ENCODE measurements at regions not wholly inside any gene's neighbourhood (a gene's known extent, or its start where the extent isn't known, plus 50 kb on each side); places are given as distances from the start of the nearest gene placed in this dataset.
"Not testable (repeated sequence)": the region's sequence is repeated elsewhere in the genome, so short reads cannot be mapped to it uniquely, and the experiment has no call there.

- DNase-seq (ENCODE audit: low spot score) = not testable (repeated sequence)
Measured at GRCh38 chr10:62928763-62929162, 112.6 kb upstream of the EGR2 start.

- no peak for DNase-seq (ENCODE audit: low spot score)
Measured at GRCh38 chr10:62926407-62926806, 110.2 kb upstream of the EGR2 start.

- DNase-seq (ENCODE audit: low spot score) = peak; percentile 64
Measured at GRCh38 chr10:62924344-62924748, 108.2 kb upstream of the EGR2 start.

GRCh38 chr10:62919776-62920175 is 103.6 kb upstream of the EGR2 start:
- DNase-seq (ENCODE audit: low spot score) = no peak

GRCh38 chr10:62917475-62918238 is 101.5 kb upstream of the EGR2 start:
- DNase-seq (ENCODE audit: low spot score) = no peak

GRCh38 chr10:62916141-62916603 is 100.0 kb upstream of the EGR2 start:
- DNase-seq (ENCODE audit: low spot score) = no peak

- no peak for DNase-seq (ENCODE audit: low spot score)
Measured at GRCh38 chr10:62915158-62915557, 99.0 kb upstream of the EGR2 start.

- no peak for DNase-seq (ENCODE audit: low spot score)
Measured at GRCh38 chr10:62912086-62912485, 95.9 kb upstream of the EGR2 start.

GRCh38 chr10:62911210-62911963 is 95.2 kb upstream of the EGR2 start:
- DNase-seq (ENCODE audit: low spot score) = peak; percentile 58

GRCh38 chr10:62907470-62908212 is 91.5 kb upstream of the EGR2 start:
- DNase-seq (ENCODE audit: low spot score) = no peak

GRCh38 chr10:62904281-62904875 is 88.2 kb upstream of the EGR2 start:
- DNase-seq (ENCODE audit: low spot score) = no peak

- DNase-seq (ENCODE audit: low spot score) = no peak
Measured at GRCh38 chr10:62903828-62904227, 87.7 kb upstream of the EGR2 start.

GRCh38 chr10:62900829-62901571 is 84.8 kb upstream of the EGR2 start:
- no peak for DNase-seq (ENCODE audit: low spot score)

- no peak for DNase-seq (ENCODE audit: low spot score)
Measured at GRCh38 chr10:62899311-62899710, 83.1 kb upstream of the EGR2 start.

GRCh38 chr10:62895063-62895462 is 78.9 kb upstream of the EGR2 start:
- no peak for DNase-seq (ENCODE audit: low spot score)

- DNase-seq (ENCODE audit: low spot score) = no peak
Measured at GRCh38 chr10:62894156-62894555, 78.0 kb upstream of the EGR2 start.

- DNase-seq (ENCODE audit: low spot score) = no peak
Measured at GRCh38 chr10:62893036-62893435, 76.9 kb upstream of the EGR2 start.

GRCh38 chr10:62890395-62890794 is 74.2 kb upstream of the EGR2 start:
- no peak for DNase-seq (ENCODE audit: low spot score)

GRCh38 chr10:62887642-62888041 is 71.5 kb upstream of the EGR2 start:
- no peak for DNase-seq (ENCODE audit: low spot score)

GRCh38 chr10:62885684-62886461 is 69.7 kb upstream of the EGR2 start:
- no peak for DNase-seq (ENCODE audit: low spot score)

- no peak for DNase-seq (ENCODE audit: low spot score)
Measured at GRCh38 chr10:62880162-62880561, 64.0 kb upstream of the EGR2 start.
